Astrocyte (in vitro differentiated cells and primary cell): ENCODE measurements at regions not wholly inside any gene's neighbourhood (a gene's known extent, or its start where the extent isn't known, plus 50 kb on each side); places are given as distances from the start of the nearest gene placed in this dataset.

ENCODE experiments used
- CTCF ChIP-seq: IDR thresholded peaks from 2 replicates; pipeline ENCODE4 v1.5.1; 2011; ENCODE audit warnings: low read depth, mild to moderate bottlenecking, inconsistent platforms, low read length, moderate library complexity; ENCODE audit not compliant: insufficient read depth
- EZH2 ChIP-seq: IDR thresholded peaks from 2 replicates; pipeline ENCODE4 v1.6.1; 2012; ENCODE audit warnings: mild to moderate bottlenecking, low read length, inconsistent platforms; ENCODE audit not compliant: insufficient read depth

DNA sequence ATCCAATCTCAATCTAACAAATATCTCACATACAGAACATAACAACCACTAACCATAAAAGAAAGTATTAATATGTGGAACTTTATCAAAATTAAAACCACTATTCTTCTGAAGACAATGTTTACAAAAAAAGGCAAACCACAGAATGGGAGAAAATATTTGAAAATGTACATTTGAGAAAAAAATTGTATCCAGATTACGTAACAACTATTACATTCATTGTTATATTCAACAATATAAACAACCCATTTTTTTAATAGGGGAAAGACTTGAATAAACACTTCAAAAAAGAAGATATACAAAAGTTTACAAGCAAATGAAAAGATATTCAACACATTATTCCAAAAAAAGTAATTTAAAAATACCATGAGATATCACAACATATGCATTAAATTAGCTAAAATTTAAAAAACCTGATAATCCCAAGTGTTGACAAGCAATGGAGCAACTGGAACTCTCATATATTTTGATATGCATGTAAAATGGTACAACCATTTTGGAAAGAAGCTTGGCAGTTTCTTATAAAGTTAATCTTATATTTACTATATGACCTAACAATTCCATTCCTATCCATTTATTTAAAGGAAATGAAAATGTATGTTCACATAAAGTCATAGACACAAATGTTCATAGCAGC is 124.3 kb upstream of the CDYL start:
- TF ChIP-seq CTCF (no peak), EZH2 (no peak)
